A673 (cell line): ENCODE measurements at regions not wholly inside any gene's neighbourhood (a gene's known extent, or its start where the extent isn't known, plus 50 kb on each side); places are given as distances from the start of the nearest gene placed in this dataset.

Source experiments
- EZH2 ChIP-seq: fragments of 200-600 bp; sonication (generic); IDR thresholded peaks from 2 replicates; pipeline ENCODE4 v1.6.1; 2017; ENCODE audit warnings: borderline replicate concordance, low read depth, mild to moderate bottlenecking, mixed read lengths, antibody characterized with exemption, low read length; ENCODE audit not compliant: poor library complexity, severe bottlenecking
- TF ChIP-seq, protein P1 (sequence below): fragments of 300-800, 200-600 bp; sonication (generic); conservative IDR thresholded peaks from 2 replicates; pipeline ENCODE4 v1.5.1; 2017; ENCODE audit warnings: low read depth, mild to moderate bottlenecking, antibody characterized with exemption, low read length, moderate library complexity, mixed read lengths

- TF ChIP-seq, protein P1, sequence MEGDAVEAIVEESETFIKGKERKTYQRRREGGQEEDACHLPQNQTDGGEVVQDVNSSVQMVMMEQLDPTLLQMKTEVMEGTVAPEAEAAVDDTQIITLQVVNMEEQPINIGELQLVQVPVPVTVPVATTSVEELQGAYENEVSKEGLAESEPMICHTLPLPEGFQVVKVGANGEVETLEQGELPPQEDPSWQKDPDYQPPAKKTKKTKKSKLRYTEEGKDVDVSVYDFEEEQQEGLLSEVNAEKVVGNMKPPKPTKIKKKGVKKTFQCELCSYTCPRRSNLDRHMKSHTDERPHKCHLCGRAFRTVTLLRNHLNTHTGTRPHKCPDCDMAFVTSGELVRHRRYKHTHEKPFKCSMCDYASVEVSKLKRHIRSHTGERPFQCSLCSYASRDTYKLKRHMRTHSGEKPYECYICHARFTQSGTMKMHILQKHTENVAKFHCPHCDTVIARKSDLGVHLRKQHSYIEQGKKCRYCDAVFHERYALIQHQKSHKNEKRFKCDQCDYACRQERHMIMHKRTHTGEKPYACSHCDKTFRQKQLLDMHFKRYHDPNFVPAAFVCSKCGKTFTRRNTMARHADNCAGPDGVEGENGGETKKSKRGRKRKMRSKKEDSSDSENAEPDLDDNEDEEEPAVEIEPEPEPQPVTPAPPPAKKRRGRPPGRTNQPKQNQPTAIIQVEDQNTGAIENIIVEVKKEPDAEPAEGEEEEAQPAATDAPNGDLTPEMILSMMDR = no peak
- no peak for TF ChIP-seq EZH2
Measured at GRCh38 chr16:48684148-48684547, 74.2 kb upstream of the N4BP1 start.
